MM.1S (cell line): ENCODE measurements at regions not wholly inside any gene's neighbourhood (a gene's known extent, or its start where the extent isn't known, plus 50 kb on each side); places are given as distances from the start of the nearest gene placed in this dataset.

Source experiments
- CTCF ChIP-seq: fragments of 300-600 bp; sonication (generic); IDR thresholded peaks from 2 replicates; pipeline ENCODE4 v1.5.1; 2016; ENCODE audit warnings: antibody characterized with exemption, low read length, mixed read lengths
- EZH2phosphoT487 ChIP-seq: fragments of 300-600 bp; sonication (generic); IDR thresholded peaks from 2 replicates; pipeline ENCODE4 v1.6.1; 2018; ENCODE audit warnings: antibody characterized with exemption, low read length

DNA sequence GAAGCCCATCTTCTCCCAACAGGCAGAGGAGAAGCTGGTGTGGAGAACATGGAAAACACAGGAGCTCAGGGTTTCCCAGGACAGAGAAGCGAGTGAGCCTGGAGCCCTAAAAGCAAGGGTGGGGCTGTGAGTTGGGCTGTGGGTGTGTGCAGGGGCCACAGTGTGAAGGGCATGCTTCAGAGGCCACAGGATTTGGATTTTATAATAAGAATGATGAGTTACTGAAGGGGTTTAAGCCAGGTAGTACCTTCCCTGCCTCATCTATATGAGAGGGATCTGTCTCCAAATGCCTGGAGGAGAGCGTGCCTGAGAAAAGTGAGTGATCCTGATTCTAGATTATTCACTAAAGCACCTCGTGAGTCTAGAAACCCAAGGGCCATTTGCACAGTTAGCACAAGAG, 106.8 kb downstream of the VPREB1 start:
- TF ChIP-seq EZH2phosphoT487: no peak
- TF ChIP-seq CTCF: no peak
